Mucosa of descending colon (tissue), 3 donors: ENCODE measurements at regions not wholly inside any gene's neighbourhood (a gene's known extent, or its start where the extent isn't known, plus 50 kb on each side); places are given as distances from the start of the nearest gene placed in this dataset.

Experiments used
- ATAC-seq: fragments of 200-7000 bp; cut with Tn5 transposase; one replicate; pipeline ENCODE4 v1.9.1; 2020; ENCODE audit warnings: mild to moderate bottlenecking, moderate library complexity
- DNase-seq, 3 donors: peaks; one replicate each; pipeline ENCODE4 v3.0.0-alpha.2; 2020
- H3K36me3 ChIP-seq: fragments of 200-600 bp; one replicate; pipeline ENCODE4 v1.8.0; 2021; ENCODE audit warnings: low read depth, mild to moderate bottlenecking
- H3K4me1 ChIP-seq: fragments of 200-600 bp; one replicate; pipeline ENCODE4 v1.8.0; 2021; ENCODE audit warnings: low read depth, mild to moderate bottlenecking
- H3K4me3 ChIP-seq: fragments of 200-600 bp; one replicate; pipeline ENCODE4 v1.8.0; 2021; ENCODE audit warnings: mild to moderate bottlenecking
- H3K9me3 ChIP-seq: fragments of 200-600 bp; one replicate; pipeline ENCODE4 v1.8.0; 2021; ENCODE audit warnings: mild to moderate bottlenecking
- intact Hi-C, 2 donors: fragments of 100-400 bp; cut with DNase I in 1 of 2; cut with micrococcal nuclease in 1 of 2; formaldehyde crosslinking; loops; one replicate each; pipeline versions ENCODE4 v1.11.0 to v1.11.1; 2022; cut with DNase I, micrococcal nuclease
- TF ChIP-seq, protein P1 (sequence below): fragments of 200-600 bp; IDR thresholded peaks from one replicate; pipeline ENCODE4 v1.8.0; 2022; ENCODE audit warnings: antibody characterized with exemption, mild to moderate bottlenecking
- donor health status: DM: no; HTN: no; CAD: no; lungs with moderate emphysema.
- donor health status: DM: no; HTN: no; CAD: no.
- donor health status: DM: no; HTN: yes; CAD: no.

DNA sequence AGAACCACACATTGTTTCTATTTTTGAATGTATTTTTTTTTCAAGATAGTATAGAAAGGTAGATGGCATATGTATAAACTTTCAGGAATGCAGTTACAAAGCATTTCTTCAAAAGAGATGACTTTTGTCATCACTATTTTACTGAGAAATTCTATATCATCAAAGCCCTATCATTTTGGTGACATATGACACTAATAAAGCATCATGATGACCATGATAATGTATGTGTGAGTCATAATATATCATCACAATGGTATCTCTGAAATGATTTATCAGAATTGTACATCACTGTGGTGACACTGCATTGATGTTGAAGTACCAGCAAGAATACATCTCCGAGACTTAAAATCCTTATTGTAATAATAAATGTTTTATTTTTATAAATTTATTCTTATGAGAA lies 1740.8 kb downstream of the PCDH7 start:
- Histone ChIP-seq H3K36me3 (no peaks in the 10 kb centered on the region), H3K4me3 (no peak overlapping the region), H3K9me3 (no peaks in the 10 kb centered on the region), H3K4me1 (no peaks in the 10 kb centered on the region)
- intact Hi-C loops: no loop called here
- TF ChIP-seq, protein P1, sequence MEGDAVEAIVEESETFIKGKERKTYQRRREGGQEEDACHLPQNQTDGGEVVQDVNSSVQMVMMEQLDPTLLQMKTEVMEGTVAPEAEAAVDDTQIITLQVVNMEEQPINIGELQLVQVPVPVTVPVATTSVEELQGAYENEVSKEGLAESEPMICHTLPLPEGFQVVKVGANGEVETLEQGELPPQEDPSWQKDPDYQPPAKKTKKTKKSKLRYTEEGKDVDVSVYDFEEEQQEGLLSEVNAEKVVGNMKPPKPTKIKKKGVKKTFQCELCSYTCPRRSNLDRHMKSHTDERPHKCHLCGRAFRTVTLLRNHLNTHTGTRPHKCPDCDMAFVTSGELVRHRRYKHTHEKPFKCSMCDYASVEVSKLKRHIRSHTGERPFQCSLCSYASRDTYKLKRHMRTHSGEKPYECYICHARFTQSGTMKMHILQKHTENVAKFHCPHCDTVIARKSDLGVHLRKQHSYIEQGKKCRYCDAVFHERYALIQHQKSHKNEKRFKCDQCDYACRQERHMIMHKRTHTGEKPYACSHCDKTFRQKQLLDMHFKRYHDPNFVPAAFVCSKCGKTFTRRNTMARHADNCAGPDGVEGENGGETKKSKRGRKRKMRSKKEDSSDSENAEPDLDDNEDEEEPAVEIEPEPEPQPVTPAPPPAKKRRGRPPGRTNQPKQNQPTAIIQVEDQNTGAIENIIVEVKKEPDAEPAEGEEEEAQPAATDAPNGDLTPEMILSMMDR: no peak
- ATAC-seq (no peak), DNase-seq (no peak)

DNA sequence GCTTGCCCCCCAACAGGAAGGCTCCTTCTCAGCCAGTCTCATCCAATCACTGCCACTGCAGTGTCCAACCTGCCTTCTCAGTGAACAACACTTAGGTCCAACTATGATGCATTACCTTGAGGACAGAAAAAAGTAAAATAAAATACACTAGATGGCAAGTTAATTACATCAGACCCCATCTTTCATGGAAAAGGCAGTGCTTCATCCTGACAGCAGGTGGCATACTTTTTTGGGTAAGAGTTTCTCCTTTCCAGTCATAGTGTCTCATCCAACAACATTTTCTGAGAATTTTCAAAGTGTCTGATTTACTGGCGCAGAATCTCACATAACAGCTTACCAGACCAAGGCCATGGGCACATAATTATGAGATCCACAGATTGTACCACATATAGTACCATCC lies 1742.8 kb downstream of the PCDH7 start:
- no peaks in the 10 kb centered on the region for H3K36me3 ChIP-seq

DNA sequence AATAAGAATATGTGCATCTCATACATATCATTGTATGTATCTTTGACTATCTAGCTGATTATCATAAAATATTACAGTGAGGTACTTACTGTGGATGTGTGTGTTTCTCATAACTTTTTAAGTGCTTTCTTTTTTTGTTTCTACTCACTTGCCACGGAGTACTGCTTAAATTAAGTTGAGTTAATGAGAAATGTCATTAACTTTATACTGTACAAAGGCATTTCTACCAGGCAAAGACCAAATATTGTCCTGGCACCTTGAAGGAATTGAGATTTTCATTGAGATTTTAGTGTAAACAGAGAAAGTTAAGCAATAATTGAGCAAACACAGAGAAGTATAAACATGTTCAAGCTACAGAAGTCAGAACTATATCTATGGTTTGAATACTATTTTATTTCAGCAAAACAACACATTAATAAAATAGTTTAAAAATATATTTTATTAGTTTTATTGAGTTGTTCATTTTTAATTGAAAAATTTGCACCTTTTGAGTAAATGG lies 1750.0 kb downstream of the PCDH7 start:
- DNase-seq (no peak), ATAC-seq (no peak)
- TF ChIP-seq, protein P1: no peak
- Histone ChIP-seq H3K36me3 (no peaks in the 10 kb centered on the region), H3K9me3 (no peaks in the 10 kb centered on the region), H3K4me1 (no peaks in the 10 kb centered on the region), H3K4me3 (no peak overlapping the region)
- intact Hi-C loops: no loop called here

More for the DNA sequence above, 1742.8 kb downstream of the PCDH7 start:
- intact Hi-C loops: no loop called here
- Histone ChIP-seq H3K4me1 (no peaks in the 10 kb centered on the region), H3K9me3 (no peaks in the 10 kb centered on the region), H3K4me3 (no peak overlapping the region)
- TF ChIP-seq, protein P1: no peak
- peak in 1 of 3 donors; percentile 7 for DNase-seq
- ATAC-seq: no peak

DNA sequence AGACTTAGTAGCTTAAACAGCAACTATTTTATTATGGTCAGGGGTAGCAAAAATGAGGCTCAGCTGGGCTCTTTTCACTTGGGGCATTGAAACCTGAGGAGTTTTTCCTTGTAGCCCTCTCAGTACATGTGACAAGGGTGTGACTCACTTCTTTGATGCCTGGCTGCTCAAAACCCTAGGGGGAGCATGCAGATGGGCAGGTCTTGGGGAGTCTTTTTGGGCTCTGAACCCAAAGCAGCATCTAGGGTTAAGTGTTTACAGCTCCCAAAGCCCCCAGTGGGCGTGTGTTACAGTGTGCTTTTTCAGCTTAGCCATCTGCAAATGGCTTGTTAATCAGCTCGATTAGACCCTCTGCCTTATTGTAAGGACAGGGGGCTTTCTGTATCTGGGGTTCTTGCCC lies 1752.7 kb downstream of the PCDH7 start:
- H3K4me3 ChIP-seq: no peak overlapping the region
- DNase-seq: no peak
- intact Hi-C loops: no loop called here
- H3K9me3 ChIP-seq: no peaks in the 10 kb centered on the region
- H3K4me1 ChIP-seq: no peaks in the 10 kb centered on the region
- H3K36me3 ChIP-seq: no peaks in the 10 kb centered on the region
- TF ChIP-seq, protein P1: no peak
- no peak for ATAC-seq

DNA sequence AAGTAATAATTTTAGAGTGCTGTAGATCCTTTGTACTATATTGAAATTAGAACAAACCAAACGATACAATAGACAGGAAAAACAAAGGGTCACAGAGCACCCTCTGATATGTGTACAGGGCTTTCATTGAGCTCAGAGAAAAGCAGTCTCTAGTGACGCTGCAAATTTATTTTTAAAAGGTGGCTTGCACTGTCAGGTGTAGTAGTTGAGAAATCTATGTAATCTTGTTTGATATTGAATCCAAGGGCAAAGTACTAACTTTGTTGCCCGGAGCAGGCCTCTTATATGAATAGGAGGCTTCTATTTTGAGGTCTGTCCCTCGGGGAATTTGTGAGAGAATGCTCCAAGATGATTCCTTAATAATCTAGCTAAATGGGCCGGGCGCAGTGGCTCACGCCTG lies 1755.5 kb downstream of the PCDH7 start:
- ATAC-seq (no peak), DNase-seq (no peak)
- no peaks in the 10 kb centered on the region for H3K4me1 ChIP-seq
- H3K36me3 ChIP-seq: no peaks in the 10 kb centered on the region
- H3K9me3 ChIP-seq: no peaks in the 10 kb centered on the region
- intact Hi-C loops: no loop called here
- TF ChIP-seq, protein P1: no peak
- no peak overlapping the region for H3K4me3 ChIP-seq

DNA sequence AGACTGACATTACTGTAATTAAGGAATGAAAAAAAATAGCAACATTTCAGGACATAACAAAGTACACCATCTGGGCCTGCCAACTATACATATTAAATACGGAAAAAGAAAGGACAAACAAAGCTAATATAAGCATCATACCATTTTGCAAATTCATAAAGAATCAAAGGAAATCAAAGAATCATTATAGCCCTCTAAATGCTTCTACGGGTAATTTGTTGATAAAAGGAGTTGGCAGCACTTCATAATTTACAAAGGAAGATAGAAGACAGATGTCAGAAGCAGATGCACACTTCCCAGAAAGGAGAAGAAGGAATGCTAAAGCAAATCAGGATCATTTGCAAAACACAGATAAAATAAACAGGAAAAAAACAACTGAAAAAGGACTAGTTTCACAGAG lies 1757.3 kb downstream of the PCDH7 start:
- DNase-seq: no peak
- TF ChIP-seq, protein P1: no peak
- ATAC-seq: no peak
- Histone ChIP-seq H3K4me1 (no peaks in the 10 kb centered on the region), H3K9me3 (no peaks in the 10 kb centered on the region), H3K36me3 (no peaks in the 10 kb centered on the region), H3K4me3 (no peak overlapping the region)
- intact Hi-C loops: no loop called here
